Kidney tubule cell (primary cell): ENCODE measurements at regions not wholly inside any gene's neighbourhood (a gene's known extent, or its start where the extent isn't known, plus 50 kb on each side); places are given as distances from the start of the nearest gene placed in this dataset.
"Not testable (repeated sequence)": the region's sequence is repeated elsewhere in the genome, so short reads cannot be mapped to it uniquely, and the experiment has no call there.

Source experiments
- DNase-seq: peaks from one replicate; pipeline ENCODE4 v3.0.0-alpha.2; 2018; ENCODE audit warnings: low spot score

GRCh38 chr9:89939181-89939580 lies 334.4 kb downstream of the GADD45G start:
- DNase-seq = no peak

- no peak for DNase-seq
Observed at GRCh38 chr9:89939626-89940292, 334.9 kb downstream of the GADD45G start.

- DNase-seq = peak; percentile 58
Observed at GRCh38 chr9:89940625-89941024, 335.8 kb downstream of the GADD45G start.

- peak; percentile 76 for DNase-seq
Observed at GRCh38 chr9:89941875-89942274, 337.1 kb downstream of the GADD45G start.

GRCh38 chr9:89942643-89943042 lies 337.8 kb downstream of the GADD45G start:
- no peak for DNase-seq

- no peak for DNase-seq
Observed at GRCh38 chr9:89943309-89943708, 338.5 kb downstream of the GADD45G start.

- no peak for DNase-seq
Observed at GRCh38 chr9:89943728-89944127, 338.9 kb downstream of the GADD45G start.

GRCh38 chr9:89945133-89945532 lies 340.3 kb downstream of the GADD45G start:
- DNase-seq = no peak

GRCh38 chr9:89946741-89947140 lies 341.9 kb downstream of the GADD45G start:
- no peak for DNase-seq

GRCh38 chr9:89949111-89949510 lies 344.3 kb downstream of the GADD45G start:
- DNase-seq = no peak

- DNase-seq = no peak
Observed at GRCh38 chr9:89951675-89952074, 346.9 kb downstream of the GADD45G start.

- peak; percentile 19 for DNase-seq
Observed at GRCh38 chr9:89952401-89952800, 347.6 kb downstream of the GADD45G start.

GRCh38 chr9:89953263-89953662 lies 348.5 kb downstream of the GADD45G start:
- not testable (repeated sequence) for DNase-seq

GRCh38 chr9:89953824-89954615 lies 349.2 kb downstream of the GADD45G start:
- no peak for DNase-seq

- no peak for DNase-seq
Observed at GRCh38 chr9:89955144-89955543, 350.3 kb downstream of the GADD45G start.

- DNase-seq = no peak
Observed at GRCh38 chr9:89955626-89956025, 350.8 kb downstream of the GADD45G start.

- DNase-seq = no peak
Observed at GRCh38 chr9:89956331-89956730, 351.5 kb downstream of the GADD45G start.

- DNase-seq = no peak
Observed at GRCh38 chr9:89956907-89957306, 352.1 kb downstream of the GADD45G start.

- DNase-seq = no peak
Observed at GRCh38 chr9:89958086-89958485, 353.3 kb downstream of the GADD45G start.

- no peak for DNase-seq
Observed at GRCh38 chr9:89961616-89962341, 357.0 kb downstream of the GADD45G start.

GRCh38 chr9:89963280-89963679 lies 358.5 kb downstream of the GADD45G start:
- DNase-seq = no peak

- no peak for DNase-seq
Observed at GRCh38 chr9:89967527-89967926, 362.7 kb downstream of the GADD45G start.

- DNase-seq = peak; percentile 9
Observed at GRCh38 chr9:89969156-89969675, 364.4 kb downstream of the GADD45G start.
